ENCODE measurements at regions not wholly inside any gene's neighbourhood (a gene's known extent, or its start where the extent isn't known, plus 50 kb on each side); places are given as distances from the start of the nearest gene placed in this dataset.

- TF ChIP-seq, protein P1, sequence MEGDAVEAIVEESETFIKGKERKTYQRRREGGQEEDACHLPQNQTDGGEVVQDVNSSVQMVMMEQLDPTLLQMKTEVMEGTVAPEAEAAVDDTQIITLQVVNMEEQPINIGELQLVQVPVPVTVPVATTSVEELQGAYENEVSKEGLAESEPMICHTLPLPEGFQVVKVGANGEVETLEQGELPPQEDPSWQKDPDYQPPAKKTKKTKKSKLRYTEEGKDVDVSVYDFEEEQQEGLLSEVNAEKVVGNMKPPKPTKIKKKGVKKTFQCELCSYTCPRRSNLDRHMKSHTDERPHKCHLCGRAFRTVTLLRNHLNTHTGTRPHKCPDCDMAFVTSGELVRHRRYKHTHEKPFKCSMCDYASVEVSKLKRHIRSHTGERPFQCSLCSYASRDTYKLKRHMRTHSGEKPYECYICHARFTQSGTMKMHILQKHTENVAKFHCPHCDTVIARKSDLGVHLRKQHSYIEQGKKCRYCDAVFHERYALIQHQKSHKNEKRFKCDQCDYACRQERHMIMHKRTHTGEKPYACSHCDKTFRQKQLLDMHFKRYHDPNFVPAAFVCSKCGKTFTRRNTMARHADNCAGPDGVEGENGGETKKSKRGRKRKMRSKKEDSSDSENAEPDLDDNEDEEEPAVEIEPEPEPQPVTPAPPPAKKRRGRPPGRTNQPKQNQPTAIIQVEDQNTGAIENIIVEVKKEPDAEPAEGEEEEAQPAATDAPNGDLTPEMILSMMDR (IDR thresholded peaks at IDR 0.05) = no peak
- TF ChIP-seq POLR2A (IDR thresholded peaks at IDR 0.05) (no peak), EP300 (IDR thresholded peaks at IDR 0.05) (no peak)
- Histone ChIP-seq H3K36me3 (no peaks in the 10 kb centered on the region), H3K4me3 (no peak overlapping the region), H3K9me3 (peaks cover 0 to 8% (median 0%) of the 10 kb centered on the region in 4 donors), H3K27ac (no peak overlapping the region), H3K27me3 (peaks cover 0 to 3% of the 10 kb centered on the region in 2 donors), H3K4me1 (no peaks in the 10 kb centered on the region)
- WGBS, 2 donors = 92 to 97% methylated on average over 9 of the region's 9 CpGs
- DNase-seq (ENCODE audit: low spot score in 2 of 2) = no peak
These were observed 493.4 kb downstream of the MATN1 start for GRCh38 chr1:30229960-30230359.

DNA sequence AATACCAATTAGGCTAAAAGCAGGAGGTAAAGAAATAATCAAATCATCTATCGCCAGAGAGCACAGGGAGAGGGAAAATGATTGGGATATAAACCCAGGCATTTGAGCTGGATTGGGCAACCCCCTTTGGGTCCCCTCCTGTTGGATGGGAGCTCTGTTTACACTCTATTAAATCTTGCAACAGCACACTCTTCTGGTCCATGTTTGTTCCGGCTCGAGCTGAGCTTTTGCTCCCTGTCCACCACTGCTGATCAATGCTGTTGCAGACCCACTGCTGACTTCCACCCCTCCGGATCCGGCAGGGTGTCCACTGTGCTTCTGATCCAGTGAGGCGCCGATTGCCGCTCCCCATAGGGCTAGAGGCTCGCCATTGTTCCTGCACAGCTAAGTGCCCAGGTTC lies 493.8 kb downstream of the MATN1 start:
- Histone ChIP-seq H3K4me1 (no peaks in the 10 kb centered on the region), H3K4me3 (no peak overlapping the region), H3K36me3 (no peaks in the 10 kb centered on the region), H3K27ac (no peak overlapping the region), H3K9me3 (peaks cover 0 to 8% (median 0%) of the 10 kb centered on the region in 4 donors), H3K27me3 (peaks cover 0 to 3% of the 10 kb centered on the region in 2 donors)
- 84 to 86% methylated on average over 9 of the region's 9 CpGs for WGBS, 2 donors
- no peak for TF ChIP-seq EP300 (IDR thresholded peaks at IDR 0.05)
- no peak for TF ChIP-seq POLR2A (IDR thresholded peaks at IDR 0.05)
- TF ChIP-seq, protein P1 (IDR thresholded peaks at IDR 0.05) = no peak
- no peak for DNase-seq (ENCODE audit: low spot score in 2 of 2)

DNA sequence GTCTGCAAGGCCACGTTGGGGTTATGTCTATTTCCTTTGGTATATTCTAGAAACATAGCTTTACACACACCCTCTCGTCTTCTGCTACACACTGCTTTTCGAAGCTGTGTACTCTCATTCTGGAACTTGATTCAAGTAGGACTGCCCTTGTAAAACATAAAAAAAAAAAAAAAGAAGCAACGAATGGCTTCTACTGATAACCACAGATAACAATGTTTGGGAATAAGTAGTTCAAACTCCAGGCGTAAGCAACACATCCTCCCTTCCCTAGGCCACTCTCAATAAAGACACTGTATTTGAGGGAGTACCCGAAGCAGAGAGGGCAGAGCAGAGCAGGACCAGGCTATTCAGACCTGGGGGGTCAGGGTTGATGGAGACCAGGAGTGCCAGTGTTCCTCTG lies 496.7 kb downstream of the MATN1 start:
- no peak overlapping the region for H3K27ac ChIP-seq
- no peak for DNase-seq (ENCODE audit: low spot score in 2 of 2)
- TF ChIP-seq EP300 (IDR thresholded peaks at IDR 0.05) = no peak
- TF ChIP-seq, protein P1 (IDR thresholded peaks at IDR 0.05) = no peak
- TF ChIP-seq POLR2A (IDR thresholded peaks at IDR 0.05) = no peak
- H3K4me3 ChIP-seq = no peak overlapping the region
- H3K9me3 ChIP-seq = peaks cover 0 to 4% (median 0%) of the 10 kb centered on the region in 4 donors
- no peaks in the 10 kb centered on the region for H3K36me3 ChIP-seq
- 62 to 65% methylated on average over 6 of the region's 6 CpGs for WGBS, 2 donors
- H3K27me3 ChIP-seq = no peaks in the 10 kb centered on the region
- no peaks in the 10 kb centered on the region for H3K4me1 ChIP-seq

DNA sequence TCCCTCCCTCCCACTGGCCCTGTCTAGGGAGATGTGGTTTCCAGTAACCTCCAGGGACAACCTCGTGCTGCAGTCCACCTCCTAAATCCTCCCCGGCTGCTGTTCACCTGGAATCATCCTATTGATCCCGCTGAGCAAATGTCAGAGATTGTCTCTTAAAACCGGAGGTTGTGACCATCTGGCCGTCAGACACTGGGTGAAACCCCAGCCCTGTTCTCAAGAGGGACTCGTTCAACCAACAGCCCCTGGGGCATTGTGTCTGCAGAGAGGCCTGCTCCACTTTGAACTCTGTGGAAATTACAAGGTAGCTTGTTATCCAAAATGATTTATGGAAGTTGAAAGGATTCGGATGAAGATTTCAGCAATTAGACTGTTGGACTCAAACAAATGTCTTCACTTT lies 498.0 kb downstream of the MATN1 start:
- Histone ChIP-seq H3K27ac (no peak overlapping the region), H3K4me3 (no peak overlapping the region), H3K9me3 (peaks cover 0 to 4% (median 0%) of the 10 kb centered on the region in 4 donors), H3K27me3 (no peaks in the 10 kb centered on the region), H3K4me1 (no peaks in the 10 kb centered on the region), H3K36me3 (no peaks in the 10 kb centered on the region)
- DNase-seq (ENCODE audit: low spot score in 2 of 2) = no peak
- WGBS, 2 donors = 51 to 69% methylated on average over 7 of the region's 7 CpGs
- no peak for TF ChIP-seq POLR2A (IDR thresholded peaks at IDR 0.05)
- no peak for TF ChIP-seq EP300 (IDR thresholded peaks at IDR 0.05)
- TF ChIP-seq, protein P1 (IDR thresholded peaks at IDR 0.05) = no peak

DNA sequence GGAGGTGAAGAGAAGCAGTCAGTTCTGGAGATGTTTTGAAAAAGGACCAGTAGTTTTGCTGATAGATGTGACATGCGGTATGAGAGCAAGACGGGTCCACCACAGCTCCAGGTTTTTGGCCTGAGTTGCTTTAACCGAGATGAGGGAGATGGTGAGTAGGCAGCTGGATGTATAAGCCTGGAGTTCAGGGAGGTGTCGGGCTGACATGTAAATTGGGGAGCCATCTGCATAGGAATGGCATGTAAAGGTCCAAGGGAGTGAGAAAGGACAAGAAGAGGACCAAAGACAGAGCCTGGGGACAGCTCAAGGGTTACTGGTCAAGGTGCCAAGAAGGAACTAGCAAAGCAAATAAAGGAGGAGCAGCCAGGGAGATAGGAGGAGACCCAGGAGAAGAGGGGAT lies 503.7 kb downstream of the MATN1 start:
- WGBS, 2 donors = 66 to 71% methylated on average over 4 of the region's 4 CpGs
- no peak for TF ChIP-seq POLR2A (IDR thresholded peaks at IDR 0.05)
- no peak for TF ChIP-seq EP300 (IDR thresholded peaks at IDR 0.05)
- TF ChIP-seq, protein P1 (IDR thresholded peaks at IDR 0.05) = no peak

More for the DNA sequence above, 503.7 kb downstream of the MATN1 start:
- peaks cover 0 to 4% (median 0%) of the 10 kb centered on the region in 4 donors for H3K9me3 ChIP-seq
- H3K36me3 ChIP-seq = no peaks in the 10 kb centered on the region
- H3K4me1 ChIP-seq = no peaks in the 10 kb centered on the region
- H3K27me3 ChIP-seq = no peaks in the 10 kb centered on the region
- DNase-seq (ENCODE audit: low spot score in 2 of 2) = no peak
- H3K27ac ChIP-seq = no peak overlapping the region
- no peak overlapping the region for H3K4me3 ChIP-seq
